NB4 (cell line): ENCODE measurements at regions not wholly inside any gene's neighbourhood (a gene's known extent, or its start where the extent isn't known, plus 50 kb on each side); places are given as distances from the start of the nearest gene placed in this dataset.

Experiments
- POLR2A ChIP-seq: IDR thresholded peaks from 2 replicates; pipeline ENCODE4 v1.6.1; 2011; ENCODE audit warnings: mild to moderate bottlenecking; ENCODE audit not compliant: insufficient read length; ENCODE audit errors: extremely low read depth
- TF ChIP-seq, protein P1 (sequence below): IDR thresholded peaks from one replicate; pipeline ENCODE4 v1.5.1; 2012; ENCODE audit warnings: low read depth, low read length
- TF ChIP-seq, protein P2 (sequence below): IDR thresholded peaks from 2 replicates; pipeline ENCODE4 v1.6.1; 2011; ENCODE audit warnings: low read depth, low read length

DNA sequence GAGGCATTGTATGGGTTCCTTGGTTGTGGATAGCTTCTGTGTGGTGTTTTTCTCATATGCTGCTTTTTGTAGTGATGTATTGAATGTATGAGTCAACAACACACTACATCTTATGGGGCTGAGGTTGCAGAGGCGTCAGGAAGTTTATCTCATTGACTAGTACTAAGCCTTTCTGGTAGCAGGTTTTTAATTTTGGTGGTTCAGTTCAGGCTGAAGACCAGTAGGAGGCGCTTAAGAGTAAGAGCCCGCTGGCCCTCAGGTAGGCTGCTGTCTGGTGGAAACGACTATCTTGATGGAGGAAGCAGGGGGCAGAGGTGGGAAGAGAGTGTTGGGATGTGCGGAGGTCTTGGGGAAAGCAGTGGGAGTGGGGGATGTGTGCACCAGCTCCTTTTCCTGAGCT lies 62.4 kb downstream of the RTP4 start:
- TF ChIP-seq, protein P1, sequence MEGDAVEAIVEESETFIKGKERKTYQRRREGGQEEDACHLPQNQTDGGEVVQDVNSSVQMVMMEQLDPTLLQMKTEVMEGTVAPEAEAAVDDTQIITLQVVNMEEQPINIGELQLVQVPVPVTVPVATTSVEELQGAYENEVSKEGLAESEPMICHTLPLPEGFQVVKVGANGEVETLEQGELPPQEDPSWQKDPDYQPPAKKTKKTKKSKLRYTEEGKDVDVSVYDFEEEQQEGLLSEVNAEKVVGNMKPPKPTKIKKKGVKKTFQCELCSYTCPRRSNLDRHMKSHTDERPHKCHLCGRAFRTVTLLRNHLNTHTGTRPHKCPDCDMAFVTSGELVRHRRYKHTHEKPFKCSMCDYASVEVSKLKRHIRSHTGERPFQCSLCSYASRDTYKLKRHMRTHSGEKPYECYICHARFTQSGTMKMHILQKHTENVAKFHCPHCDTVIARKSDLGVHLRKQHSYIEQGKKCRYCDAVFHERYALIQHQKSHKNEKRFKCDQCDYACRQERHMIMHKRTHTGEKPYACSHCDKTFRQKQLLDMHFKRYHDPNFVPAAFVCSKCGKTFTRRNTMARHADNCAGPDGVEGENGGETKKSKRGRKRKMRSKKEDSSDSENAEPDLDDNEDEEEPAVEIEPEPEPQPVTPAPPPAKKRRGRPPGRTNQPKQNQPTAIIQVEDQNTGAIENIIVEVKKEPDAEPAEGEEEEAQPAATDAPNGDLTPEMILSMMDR, result no peak
- no peak for TF ChIP-seq POLR2A
- TF ChIP-seq, protein P2, sequence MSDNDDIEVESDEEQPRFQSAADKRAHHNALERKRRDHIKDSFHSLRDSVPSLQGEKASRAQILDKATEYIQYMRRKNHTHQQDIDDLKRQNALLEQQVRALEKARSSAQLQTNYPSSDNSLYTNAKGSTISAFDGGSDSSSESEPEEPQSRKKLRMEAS, result no peak
